H9 (cell line): ENCODE measurements at regions not wholly inside any gene's neighbourhood (a gene's known extent, or its start where the extent isn't known, plus 50 kb on each side); places are given as distances from the start of the nearest gene placed in this dataset.

Experiments used
- DNase-seq: peaks from one replicate; pipeline ENCODE4 v3.0.0-alpha.2; 2017
- H2AFZ ChIP-seq: one replicate; pipeline ENCODE4 v1.6.1; 2013; ENCODE audit warnings: mild to moderate bottlenecking, low read length, control low read depth, moderate library complexity
- H2AK5ac ChIP-seq: 2 replicates; pipeline ENCODE4 v1.6.1; 2013; ENCODE audit warnings: low read length, control low read depth, mixed read lengths; ENCODE audit not compliant: insufficient read length
- H2BK120ac ChIP-seq: one replicate; pipeline ENCODE4 v1.6.1; 2013; ENCODE audit warnings: low read depth, mild to moderate bottlenecking, low read length, control low read depth, inconsistent platforms; ENCODE audit not compliant: poor library complexity, severe bottlenecking
- H2BK12ac ChIP-seq: 2 replicates; pipeline ENCODE4 v1.6.1; 2013; ENCODE audit warnings: low read length, control low read depth, mixed read lengths, low read depth; ENCODE audit not compliant: insufficient read length
- H2BK15ac ChIP-seq: 2 replicates; pipeline ENCODE4 v1.6.1; 2013; ENCODE audit warnings: low read depth, low read length, control low read depth
- H2BK20ac ChIP-seq: one replicate; pipeline ENCODE4 v1.6.1; 2013; ENCODE audit warnings: low read depth, mild to moderate bottlenecking, low read length, control low read depth, inconsistent platforms; ENCODE audit not compliant: poor library complexity, severe bottlenecking
- H2BK5ac ChIP-seq: 2 replicates; pipeline ENCODE4 v1.6.1; 2013; ENCODE audit warnings: low read length, control low read depth, mixed read lengths; ENCODE audit not compliant: insufficient read length
- H3K14ac ChIP-seq: 2 replicates; pipeline ENCODE4 v1.6.1; 2013; ENCODE audit warnings: low read length, control low read depth; ENCODE audit not compliant: insufficient read depth
- H3K18ac ChIP-seq: 2 replicates; pipeline ENCODE4 v1.6.1; 2013; ENCODE audit warnings: low read depth, mild to moderate bottlenecking, mixed read lengths, low read length, control low read depth; ENCODE audit not compliant: insufficient read length
- H3K23ac ChIP-seq: 2 replicates; pipeline ENCODE4 v1.6.1; 2013; ENCODE audit warnings: low read length, control low read depth, mixed read lengths, low read depth; ENCODE audit not compliant: insufficient read length
- H3K23me2 ChIP-seq: 2 replicates; pipeline ENCODE4 v1.6.1; 2013; ENCODE audit warnings: low read depth, mild to moderate bottlenecking, mixed read lengths, low read length, control low read depth; ENCODE audit not compliant: insufficient read length, poor library complexity, severe bottlenecking
- H3K27ac ChIP-seq: 2 replicates; pipeline ENCODE4 v1.5.1; 2013; ENCODE audit warnings: low read length, control low read depth, mixed read lengths, low read depth; ENCODE audit not compliant: insufficient read length
- H3K27me3 ChIP-seq: 2 replicates; pipeline ENCODE4 v1.6.1; 2013; ENCODE audit warnings: low read length, control low read depth, inconsistent platforms; ENCODE audit not compliant: insufficient read depth
- H3K4ac ChIP-seq: 2 replicates; pipeline ENCODE4 v1.6.1; 2013; ENCODE audit warnings: low read depth, mild to moderate bottlenecking, control low read depth, inconsistent platforms, low read length, moderate library complexity
- H3K4me1 ChIP-seq: 2 replicates; pipeline ENCODE4 v1.6.1; 2013; ENCODE audit warnings: low read length, control low read depth, inconsistent platforms; ENCODE audit not compliant: insufficient read depth
- H3K4me2 ChIP-seq: 2 replicates; pipeline ENCODE4 v1.6.1; 2013; ENCODE audit warnings: low read length, control low read depth, mixed read lengths; ENCODE audit not compliant: insufficient read length, insufficient read depth
- H3K56ac ChIP-seq: 2 replicates; pipeline ENCODE4 v1.6.1; 2013; ENCODE audit warnings: low read depth, mild to moderate bottlenecking, mixed read lengths, low read length, control low read depth; ENCODE audit not compliant: insufficient read length
- H3K79me1 ChIP-seq: 2 replicates; pipeline ENCODE4 v1.6.1; 2013; ENCODE audit warnings: low read depth, mild to moderate bottlenecking, moderate library complexity, low read length, control low read depth, inconsistent platforms; ENCODE audit not compliant: insufficient read depth, poor library complexity, severe bottlenecking
- H3K79me2 ChIP-seq: 2 replicates; pipeline ENCODE4 v1.6.1; 2013; ENCODE audit warnings: low read length, control low read depth, inconsistent platforms; ENCODE audit not compliant: insufficient read depth
- H3K9ac ChIP-seq: 2 replicates; pipeline ENCODE4 v1.6.1; 2013; ENCODE audit warnings: low read length, control low read depth, mixed read lengths; ENCODE audit not compliant: insufficient read length; ENCODE audit errors: extremely low read depth
- H3K9me3 ChIP-seq: one replicate; pipeline ENCODE4 v1.6.1; 2013; ENCODE audit warnings: low read depth, low read length, inconsistent platforms; ENCODE audit not compliant: control insufficient read depth
- H3T11ph ChIP-seq: one replicate; pipeline ENCODE4 v1.6.1; 2013; ENCODE audit warnings: mild to moderate bottlenecking, low read length, control low read depth, inconsistent platforms
- H4K20me1 ChIP-seq: one replicate; pipeline ENCODE4 v1.6.1; 2013; ENCODE audit not compliant: control insufficient read depth, insufficient read length, insufficient read depth
- H4K5ac ChIP-seq: 2 replicates; pipeline ENCODE4 v1.6.1; 2013; ENCODE audit warnings: low read depth, mild to moderate bottlenecking, mixed read lengths, low read length, control low read depth; ENCODE audit not compliant: insufficient read length
- H4K8ac ChIP-seq: replicated peaks from 2 replicates; pipeline ENCODE4 v1.6.1; 2013; ENCODE audit warnings: low read length, control low read depth, mixed read lengths, low read depth; ENCODE audit not compliant: insufficient read length
- H4K91ac ChIP-seq: 2 replicates; pipeline ENCODE4 v1.6.1; 2013; ENCODE audit warnings: low read depth, mild to moderate bottlenecking, moderate library complexity, mixed read lengths, low read length, control low read depth; ENCODE audit not compliant: insufficient read length
- H3K27ac Mint-ChIP-seq, 3 experiments: 2 replicates in 2 of 3; 3 replicates in 1 of 3; pipeline ENCODE4 v1.8.0; 2020 to 2021; ENCODE audit warnings: mixed read lengths in 3 of 3, mild to moderate bottlenecking in 1 of 3, moderate library complexity in 1 of 3
- H3K27me3 Mint-ChIP-seq: 2 replicates; pipeline ENCODE4 v1.8.0; 2021; ENCODE audit warnings: low read depth, mild to moderate bottlenecking, moderate library complexity, mixed read lengths
- H3K36me3 Mint-ChIP-seq, 3 experiments: 2 replicates in 2 of 3; 3 replicates in 1 of 3; pipeline ENCODE4 v1.8.0; 2020 to 2021; ENCODE audit warnings: low read depth in 3 of 3, mixed read lengths in 3 of 3; ENCODE audit not compliant: insufficient read depth in 1 of 3
- H3K4me1 Mint-ChIP-seq, 2 experiments: 2 replicates each; pipeline ENCODE4 v1.8.0; 2020; ENCODE audit warnings: mixed read lengths in 2 of 2
- H3K4me3 Mint-ChIP-seq, 2 experiments: 2 replicates in 1 of 2; 3 replicates in 1 of 2; pipeline ENCODE4 v1.8.0; 2020 to 2021; ENCODE audit warnings: mild to moderate bottlenecking in 2 of 2, mixed read lengths in 2 of 2, moderate library complexity in 1 of 2
- H3K9me3 Mint-ChIP-seq, 2 experiments: 2 replicates in 1 of 2; 3 replicates in 1 of 2; pipeline ENCODE4 v1.8.0; 2020; ENCODE audit warnings: mild to moderate bottlenecking in 2 of 2, mixed read lengths in 2 of 2, moderate library complexity in 1 of 2
- CTCF ChIP-seq: fragments of 200-600 bp; sonication (generic); conservative IDR thresholded peaks from 3 replicates; pipeline ENCODE4 v1.8.0; 2021; ENCODE audit warnings: antibody characterized with exemption, mild to moderate bottlenecking
- WGBS: extraction: QIAGEN DNeasy Blood & Tissue Kit; methylation state at CpG from one replicate; pipeline ENCODE4 v1.1.7; 2013; ENCODE audit warnings: missing lambda C conversion rate, low lambda C conversion rate, mixed read lengths; ENCODE audit not compliant: insufficient read length; ENCODE audit errors: extremely low coverage; 5-methylcytosine and 5-hydroxymethylcytosine counted together

- Histone ChIP-seq H3K18ac (no peak overlapping the region), H4K91ac (no peak overlapping the region), H3T11ph (no peak overlapping the region), H3K27ac (no peak overlapping the region), H3K27me3 (no peaks in the 10 kb centered on the region), H3K23ac (no peak overlapping the region), H3K79me2 (no peaks in the 10 kb centered on the region), H2AFZ (no peak overlapping the region), H2BK12ac (no peak overlapping the region), H3K9me3 (no peaks in the 10 kb centered on the region), H2BK5ac (no peak overlapping the region), H3K4me2 (no peak overlapping the region), H3K9ac (no peak overlapping the region), H3K56ac (no peak overlapping the region), H4K20me1 (no peaks in the 10 kb centered on the region), H3K79me1 (no peaks in the 10 kb centered on the region), H3K14ac (no peak overlapping the region), H2AK5ac (no peak overlapping the region), H3K4me1 (no peaks in the 10 kb centered on the region), H4K5ac (no peak overlapping the region), H2BK120ac (no peak overlapping the region), H3K4ac (no peak overlapping the region), H4K8ac (no peak overlapping the region), H2BK20ac (no peak overlapping the region), H3K23me2 (no peaks in the 10 kb centered on the region), H2BK15ac (no peak overlapping the region)
- no peak for TF ChIP-seq CTCF
- no CpG with 5 or more reads among the region's 5 CpGs for WGBS
- peaks cover 0 to 6% (median 3%) of the 10 kb centered on the region in 3 experiments; a peak in 3 of 7 replicates for H3K36me3 Mint-ChIP-seq
- DNase-seq: no peak
- peaks cover 8 to 14% of the 10 kb centered on the region in 2 experiments for H3K4me1 Mint-ChIP-seq
- peaks cover 2% of the 10 kb centered on the region; the same call in 1 of the 2 replicates for H3K27me3 Mint-ChIP-seq
- no peak overlapping the region; a peak in 1 of 7 replicates for H3K27ac Mint-ChIP-seq
- no peak overlapping the region for H3K4me3 Mint-ChIP-seq
- peaks cover 13 to 19% of the 10 kb centered on the region in 2 experiments for H3K9me3 Mint-ChIP-seq
Observed at GRCh38 chr11:119551420-119552105, 128.6 kb upstream of the THY1 start.
